Glomerular visceral epithelial cell (primary cell): ENCODE measurements at regions not wholly inside any gene's neighbourhood (a gene's known extent, or its start where the extent isn't known, plus 50 kb on each side); places are given as distances from the start of the nearest gene placed in this dataset.

Experiments
- DNase-seq: peaks from one replicate; pipeline ENCODE4 v3.0.0-alpha.2; 2016; ENCODE audit errors: extremely low spot score

DNA sequence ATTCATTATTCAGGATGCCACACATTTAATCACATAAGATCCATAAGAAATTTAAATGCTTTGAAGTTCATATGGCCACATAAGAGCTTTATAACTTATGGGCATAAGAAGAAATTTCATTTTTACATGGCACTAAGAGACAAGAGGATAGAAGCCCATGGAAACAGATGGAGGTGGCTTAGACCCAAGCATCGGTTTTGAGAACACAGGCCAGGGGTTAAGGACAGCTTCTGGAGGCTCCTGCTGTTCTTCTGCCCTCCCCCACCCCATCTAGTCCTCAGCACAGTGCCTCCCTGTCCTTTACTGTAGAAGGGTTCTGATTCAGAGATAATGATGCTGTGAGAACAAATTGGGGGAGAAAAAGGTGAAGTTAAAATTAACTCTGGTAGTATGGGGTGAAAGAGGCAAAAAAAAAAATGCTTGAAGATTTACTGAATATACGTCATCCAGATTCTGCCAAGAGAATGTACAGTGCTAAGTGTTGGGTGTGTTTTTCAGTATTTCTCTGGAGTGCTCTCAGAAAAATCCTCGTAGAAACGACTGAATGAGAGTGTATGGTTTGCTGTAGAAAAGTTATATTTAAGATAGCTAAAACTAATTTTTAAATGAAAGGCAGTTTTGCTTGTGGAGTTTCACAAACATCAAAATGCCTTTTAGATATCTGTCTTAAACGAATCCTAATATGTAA, 539.7 kb downstream of the QKI start:
- no peak for DNase-seq

DNA sequence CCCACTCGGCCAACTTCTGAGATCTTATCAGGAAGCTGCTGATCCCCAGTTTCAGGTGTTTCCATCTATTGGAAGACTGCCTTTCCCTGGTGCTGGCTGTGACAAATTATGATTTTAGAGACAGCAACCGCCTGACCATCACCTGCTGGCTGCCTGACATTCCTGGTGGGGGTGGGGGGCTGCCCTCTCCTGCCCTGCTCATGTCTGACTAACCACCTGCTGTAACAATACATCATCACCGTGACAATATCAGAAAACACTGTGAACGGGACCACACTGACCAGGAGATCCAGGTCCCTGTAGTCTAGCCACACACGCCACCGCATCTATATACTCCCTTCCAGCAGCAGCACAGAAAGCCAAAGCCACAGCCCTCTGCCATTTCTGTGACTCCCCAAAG, 537.5 kb downstream of the QKI start:
- DNase-seq = peak; percentile 6

DNA sequence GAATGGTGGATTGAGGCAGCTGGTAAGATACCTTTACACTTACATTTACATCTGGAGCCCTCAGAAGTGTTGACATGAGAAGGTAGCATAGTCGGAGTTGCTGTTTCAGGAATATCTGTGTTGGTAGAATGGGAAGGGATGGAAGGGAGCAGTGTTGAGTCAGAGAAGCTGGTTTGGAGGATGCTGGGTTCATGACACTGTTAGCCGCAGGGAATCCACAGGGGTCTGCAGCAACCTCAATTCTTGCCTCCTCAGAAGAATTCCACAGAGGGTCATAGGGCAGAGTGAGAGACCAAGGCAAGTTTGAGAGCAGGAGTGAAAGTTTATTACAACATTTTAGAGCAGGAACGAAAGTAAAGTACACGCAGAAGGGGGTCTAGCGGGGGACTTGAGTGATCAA, 536.8 kb downstream of the QKI start:
- no peak for DNase-seq

DNA sequence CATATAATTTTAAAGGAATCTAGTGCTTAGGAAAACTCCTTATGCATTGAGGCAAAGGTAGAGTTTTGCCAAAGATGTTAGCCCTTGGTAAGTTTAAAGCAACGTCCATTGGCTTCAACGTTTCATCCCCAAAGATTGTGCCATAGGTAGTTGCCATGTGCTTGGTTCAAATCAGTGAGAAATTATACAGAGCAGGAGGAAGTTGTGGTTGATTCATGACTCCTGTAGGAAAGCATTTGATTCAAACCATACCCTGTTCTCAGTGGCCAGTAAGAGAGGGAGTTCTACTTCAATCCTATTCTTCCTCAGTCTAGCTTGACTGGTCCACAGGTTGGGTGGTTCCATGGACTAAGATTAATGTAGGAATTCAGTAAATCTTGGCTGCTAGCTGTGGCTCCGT, 535.6 kb downstream of the QKI start:
- peak; percentile 3 for DNase-seq

DNA sequence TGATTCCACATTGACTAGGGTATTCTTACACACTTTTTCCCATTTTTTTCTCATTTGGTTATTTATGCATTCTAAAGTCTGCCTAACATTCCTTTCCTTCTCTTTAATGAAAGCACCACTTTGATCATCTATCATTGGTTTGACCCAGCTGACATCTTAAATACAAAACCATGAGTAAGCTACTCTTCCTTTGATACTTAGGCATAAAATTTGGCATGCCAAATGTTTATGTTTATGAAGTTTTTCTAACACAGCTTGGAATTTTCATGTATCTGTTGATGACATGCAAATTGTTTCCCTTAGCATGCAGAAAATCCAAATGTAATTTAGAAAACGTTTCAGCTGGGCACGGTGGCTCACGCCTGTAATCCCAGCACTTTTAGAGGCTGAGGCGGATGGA, 534.9 kb downstream of the QKI start:
- DNase-seq = no peak

DNA sequence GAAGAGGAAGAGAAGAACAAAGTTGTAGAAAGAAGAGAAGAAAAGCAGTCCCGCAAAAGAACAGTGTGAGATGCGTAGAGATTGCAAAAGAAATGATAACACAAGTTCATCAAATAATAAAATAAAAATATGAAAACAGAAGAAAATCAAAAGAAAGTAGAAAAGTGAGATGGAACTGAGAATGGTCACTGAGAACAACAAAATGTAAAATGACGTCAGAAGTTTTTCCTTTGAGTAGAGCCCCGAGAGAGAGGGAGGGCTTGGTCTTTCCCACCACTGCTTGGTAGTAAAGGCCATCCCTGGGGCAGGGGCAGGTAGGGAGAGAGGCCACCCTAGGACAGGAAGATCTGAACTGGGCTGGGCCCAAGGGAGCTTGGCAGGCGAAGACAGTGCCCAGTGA, 533.7 kb downstream of the QKI start:
- DNase-seq = no peak

DNA sequence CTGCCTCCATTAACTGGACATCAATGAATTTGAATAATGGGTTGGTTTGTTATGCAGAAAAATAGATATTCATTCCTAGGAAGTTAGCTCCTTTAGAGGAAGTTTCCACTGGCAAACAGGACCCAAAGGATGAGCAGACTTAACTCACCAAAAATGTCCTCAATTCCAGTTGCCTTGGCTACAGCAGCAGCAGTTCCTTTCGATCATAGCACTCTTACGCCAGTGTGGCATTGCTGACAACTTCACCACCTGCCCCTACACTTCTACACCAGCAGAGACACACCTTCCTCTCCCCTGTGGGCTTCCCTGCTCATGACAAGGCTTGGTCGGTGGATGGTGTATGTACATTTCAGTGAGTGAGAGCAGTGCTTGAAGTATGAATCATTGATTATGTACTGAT, 532.8 kb downstream of the QKI start:
- no peak for DNase-seq

DNA sequence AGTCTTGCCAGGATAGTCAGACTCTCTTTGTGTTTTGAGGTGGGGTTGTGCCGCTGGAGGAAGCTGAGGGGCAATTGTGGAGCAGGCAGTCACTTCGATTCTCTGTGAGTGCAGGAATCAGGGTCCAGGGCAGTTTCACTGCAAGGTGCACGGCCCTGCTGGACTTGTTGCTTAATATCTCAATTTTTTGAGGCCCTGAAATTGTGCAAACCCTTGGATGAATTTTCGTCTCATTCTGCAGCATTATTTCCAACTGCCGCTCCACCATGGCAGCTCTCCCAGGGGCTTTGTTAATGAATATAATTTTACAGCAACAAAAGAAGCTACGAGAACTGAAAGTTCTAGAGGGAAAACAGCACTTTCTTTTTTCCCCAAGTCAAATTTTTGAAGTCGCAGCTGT, 531.9 kb downstream of the QKI start:
- DNase-seq = no peak

DNA sequence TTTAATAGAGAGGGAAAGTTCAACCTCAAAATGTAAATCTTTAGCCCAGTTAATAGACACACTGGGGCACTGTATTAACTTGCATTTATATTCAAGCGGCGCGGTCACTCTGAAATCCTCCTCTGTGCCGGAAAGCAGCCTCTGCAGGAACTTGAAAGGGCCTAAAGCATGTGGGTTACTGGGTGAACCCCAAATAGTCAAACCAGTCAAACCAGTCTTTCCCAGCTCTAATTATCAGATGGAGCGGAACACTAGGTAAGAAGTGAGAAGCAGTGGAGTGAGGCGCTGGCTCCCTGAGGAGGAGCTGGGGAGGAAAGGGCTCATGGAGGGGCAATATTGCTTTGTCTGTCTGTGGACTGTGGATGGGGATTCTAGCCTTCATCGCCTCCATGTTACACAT, 531.3 kb downstream of the QKI start:
- DNase-seq = no peak

DNA sequence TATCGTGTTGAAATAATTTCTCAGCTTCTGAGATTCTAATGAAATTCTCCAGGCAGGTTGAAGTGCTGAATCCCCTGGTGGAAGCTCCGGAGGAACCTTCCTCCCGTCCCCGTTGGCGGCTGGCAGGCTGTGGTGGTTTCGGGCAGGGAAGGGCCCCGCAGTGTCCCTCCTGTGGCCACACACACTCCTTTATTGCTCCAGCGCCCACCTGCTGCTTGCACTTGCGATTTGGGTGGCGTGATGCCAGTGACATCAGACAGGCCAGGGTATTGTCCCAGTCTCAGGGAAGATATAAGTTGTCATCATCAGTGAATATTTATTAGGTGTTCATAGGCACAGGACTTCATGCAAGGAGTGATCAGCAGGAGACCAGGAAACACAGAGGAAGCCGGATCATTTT, 530.4 kb downstream of the QKI start:
- no peak for DNase-seq

DNA sequence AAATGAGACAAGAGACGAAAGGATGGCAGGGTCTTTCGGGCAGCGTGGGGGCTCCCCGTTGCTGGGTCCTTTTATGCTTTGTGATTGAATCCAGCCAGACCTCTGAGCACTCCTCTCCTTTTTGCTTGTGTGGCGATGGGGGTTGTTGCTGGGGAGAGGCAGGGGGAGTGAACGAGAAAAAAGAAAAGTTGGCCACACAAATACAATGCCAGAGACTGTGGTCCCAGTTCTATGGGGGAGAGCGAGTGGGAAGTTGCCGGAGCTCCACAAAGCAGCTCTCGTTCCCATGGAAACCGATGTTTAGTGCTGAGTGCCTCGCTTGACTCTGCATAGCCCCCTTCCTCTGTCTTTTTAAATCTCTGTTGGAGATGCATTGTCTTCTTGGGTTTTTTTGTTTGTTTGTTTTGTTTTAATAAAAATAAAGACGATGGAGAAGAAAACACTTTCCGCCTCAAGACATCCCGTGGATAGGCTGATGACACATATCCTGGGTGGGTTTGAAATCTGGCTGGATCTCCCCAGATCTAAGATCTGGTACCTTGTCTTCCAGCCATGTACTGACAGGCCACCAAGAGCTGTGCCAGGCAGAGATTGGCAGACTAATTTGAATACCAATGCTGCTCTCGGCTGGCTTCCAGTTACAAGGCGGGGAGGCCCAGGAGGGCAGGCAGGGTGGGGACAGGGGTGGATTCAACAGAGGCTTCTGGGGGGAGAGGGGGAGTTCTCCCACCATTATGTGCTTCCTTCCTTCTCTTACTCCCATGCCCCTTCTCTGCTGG, 529.3 kb downstream of the QKI start:
- no peak for DNase-seq

DNA sequence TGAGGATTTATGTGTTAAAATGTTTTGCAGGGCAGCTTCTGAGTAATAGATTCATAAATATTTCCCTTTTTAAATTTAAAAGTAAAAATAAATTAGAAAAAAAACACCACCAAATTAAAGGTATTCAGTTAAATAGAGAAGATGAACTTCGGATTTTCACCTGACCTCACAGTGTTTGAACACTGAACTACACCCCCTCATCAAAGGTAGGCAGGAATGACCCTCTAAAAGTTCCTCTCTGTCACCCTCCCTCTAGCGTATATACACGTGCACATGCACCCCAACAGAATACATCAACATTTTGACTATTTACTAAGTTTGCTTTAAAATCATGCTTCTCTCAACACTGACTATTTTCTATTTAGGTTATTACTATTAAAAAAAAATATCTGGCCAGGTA, 528.3 kb downstream of the QKI start:
- no peak for DNase-seq

DNA sequence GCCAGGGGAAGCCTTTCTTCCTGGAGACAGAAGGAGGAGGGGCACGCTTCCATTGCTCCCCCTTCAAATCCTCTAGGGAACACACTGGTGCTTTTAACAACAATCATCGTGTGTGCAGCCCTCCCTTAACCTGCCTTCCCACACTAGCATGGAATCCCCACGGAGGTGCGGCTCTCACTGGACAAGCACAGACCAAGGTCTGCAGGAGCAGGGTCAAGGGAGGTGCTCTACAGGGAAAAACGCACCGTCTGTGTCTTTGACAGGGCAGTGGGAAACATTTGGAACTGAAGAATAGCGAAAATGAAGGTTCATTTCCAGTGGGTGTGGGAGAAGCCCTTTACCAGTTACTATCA, 527.1 kb downstream of the QKI start:
- DNase-seq = no peak

DNA sequence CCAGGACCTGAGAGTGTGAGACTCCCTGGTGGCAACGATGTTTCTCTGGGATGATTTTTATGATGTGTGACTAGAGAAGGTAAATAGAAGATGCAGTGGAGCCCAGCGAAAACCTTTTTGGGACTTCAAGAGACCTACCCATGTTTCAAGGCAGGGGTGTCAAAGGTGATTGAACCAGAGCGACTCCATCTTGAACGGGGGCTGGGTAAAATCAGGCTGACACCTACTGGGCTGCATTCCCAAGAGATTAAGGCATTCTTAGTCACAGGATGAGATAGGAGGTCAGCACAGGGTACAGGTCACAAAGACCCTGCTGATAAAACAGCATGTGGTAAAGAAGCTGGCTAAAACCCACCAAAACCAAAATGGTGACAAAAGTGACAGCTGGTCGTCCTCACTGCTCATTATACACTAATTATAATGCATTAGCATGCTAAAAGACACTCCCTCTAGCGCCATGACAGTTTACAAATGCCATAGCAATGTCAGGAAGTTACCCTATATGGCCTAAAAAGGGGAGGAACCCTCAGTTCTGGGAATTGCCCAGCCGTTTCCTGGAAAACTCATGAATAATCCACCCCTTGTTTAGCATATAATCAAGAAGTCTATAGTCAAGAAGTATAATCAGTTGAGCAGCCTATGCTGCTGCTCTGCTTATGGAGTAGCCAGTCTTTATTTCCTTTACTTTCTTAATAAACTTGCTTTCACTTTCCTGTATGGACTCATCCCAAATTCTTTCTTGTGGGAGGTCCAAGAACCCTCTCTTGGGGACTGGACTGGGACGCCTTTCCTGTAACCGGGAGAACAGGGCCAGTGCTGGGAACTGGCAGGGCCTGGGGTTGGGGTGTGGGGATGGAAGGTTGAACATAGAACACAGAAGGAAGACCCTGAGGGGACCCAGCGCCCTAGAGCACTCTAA, 526.4 kb downstream of the QKI start:
- DNase-seq = no peak

DNA sequence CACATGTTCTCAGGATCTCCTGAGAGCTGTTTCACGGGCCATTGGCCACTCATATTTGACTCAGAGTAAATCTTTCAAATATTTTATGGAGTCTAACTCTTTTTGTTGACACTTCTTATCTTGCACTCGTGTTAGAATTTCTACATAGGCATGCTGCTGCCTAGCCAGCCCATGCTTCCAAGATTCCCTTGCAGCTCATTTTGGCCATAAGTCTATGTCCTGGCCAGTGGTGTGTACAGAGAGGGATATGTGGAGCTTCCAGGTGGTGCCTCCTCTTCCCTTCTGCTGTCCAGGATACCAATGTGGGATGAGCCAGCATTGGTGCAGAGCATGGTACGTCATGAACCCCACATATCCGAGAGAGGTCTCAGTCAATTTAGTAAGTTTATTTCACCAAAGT, 522.6 kb downstream of the QKI start:
- no peak for DNase-seq

DNA sequence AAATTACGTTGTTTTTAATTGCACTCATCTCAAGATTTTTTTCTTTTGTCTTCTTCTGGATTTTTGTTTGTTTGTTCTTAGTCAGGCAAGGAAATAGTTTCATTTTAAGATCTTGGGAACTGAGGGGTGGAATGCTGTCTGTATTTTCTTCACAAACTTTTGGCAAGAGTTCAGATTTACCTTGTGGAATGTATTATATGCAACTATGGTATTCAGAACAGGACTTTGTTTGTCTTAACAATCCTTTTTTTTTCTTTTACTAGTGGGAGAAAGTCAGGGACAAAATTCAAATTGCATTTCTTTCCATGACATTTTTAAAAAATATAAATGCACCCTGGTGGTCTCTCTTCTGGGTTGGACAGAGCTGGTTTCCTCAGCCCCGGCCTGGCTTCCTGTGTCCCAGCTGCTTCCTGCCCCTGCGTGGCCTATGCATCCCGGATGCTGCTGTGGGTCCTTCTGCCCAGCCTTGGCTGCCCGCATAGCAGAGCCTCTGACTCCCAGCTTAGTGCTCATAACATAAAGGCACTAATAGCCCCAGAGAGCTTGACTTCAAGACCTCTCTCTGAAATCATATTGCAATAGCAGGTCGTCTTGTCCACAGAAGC, 520.7 kb downstream of the QKI start:
- no peak for DNase-seq

DNA sequence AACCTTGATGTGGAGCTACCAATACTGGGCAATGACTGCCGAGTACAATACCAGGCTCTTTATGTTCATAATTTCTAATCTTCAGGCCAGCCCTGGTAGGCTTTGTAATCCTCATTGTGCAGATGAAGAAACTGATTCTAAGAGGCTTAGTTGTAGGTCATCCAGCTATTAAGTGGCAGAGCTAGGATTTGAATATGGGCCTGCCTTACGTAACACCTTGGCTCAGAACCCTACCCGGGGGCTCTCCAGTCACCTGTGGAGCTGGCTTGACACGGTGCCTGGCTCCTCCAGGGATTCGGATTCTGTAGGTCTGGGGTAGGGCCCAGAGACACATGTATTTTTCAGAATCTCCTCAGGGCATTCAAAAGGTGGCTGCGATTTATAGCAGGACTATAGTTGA, 515.5 kb downstream of the QKI start:
- no peak for DNase-seq

DNA sequence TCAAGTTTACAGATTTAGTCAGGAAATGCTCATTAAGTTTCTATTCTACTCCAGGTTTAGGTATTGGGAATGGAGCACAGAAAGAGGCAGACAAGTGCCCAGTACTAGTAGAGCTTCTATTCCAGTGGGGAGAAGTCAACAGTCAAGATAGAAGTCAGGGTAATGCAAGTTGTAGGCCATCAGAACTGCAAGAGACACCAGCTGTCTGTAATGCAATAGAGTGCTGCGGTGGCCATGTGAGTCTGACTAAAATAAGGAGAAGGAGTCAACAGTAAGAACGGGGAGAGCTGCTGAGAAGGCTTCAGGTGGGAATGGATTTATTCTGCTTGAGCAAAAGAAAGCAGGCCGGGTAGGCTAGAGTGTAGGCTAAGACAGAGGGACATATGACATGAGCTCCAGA, 515.0 kb downstream of the QKI start:
- DNase-seq = no peak

DNA sequence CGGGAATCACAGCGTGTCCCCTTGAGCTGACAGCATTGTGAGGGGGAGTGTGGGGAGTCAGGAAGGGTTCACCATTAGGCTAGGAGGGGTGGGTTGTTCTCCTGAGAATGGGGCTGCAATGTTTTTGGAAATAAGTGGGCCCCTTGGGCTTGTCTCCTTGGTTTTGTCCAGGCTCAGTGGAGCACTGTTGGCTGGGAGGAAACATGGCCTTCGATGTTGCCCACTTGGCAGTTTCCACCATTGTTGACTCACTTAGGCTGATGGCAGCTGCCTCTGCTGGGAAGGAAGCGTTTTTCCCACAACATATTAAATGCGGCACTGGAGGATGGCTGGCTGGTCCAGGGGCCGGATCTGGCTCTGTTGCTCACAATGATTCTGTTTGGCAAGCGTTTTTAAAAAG, 512.1 kb downstream of the QKI start:
- DNase-seq = no peak

DNA sequence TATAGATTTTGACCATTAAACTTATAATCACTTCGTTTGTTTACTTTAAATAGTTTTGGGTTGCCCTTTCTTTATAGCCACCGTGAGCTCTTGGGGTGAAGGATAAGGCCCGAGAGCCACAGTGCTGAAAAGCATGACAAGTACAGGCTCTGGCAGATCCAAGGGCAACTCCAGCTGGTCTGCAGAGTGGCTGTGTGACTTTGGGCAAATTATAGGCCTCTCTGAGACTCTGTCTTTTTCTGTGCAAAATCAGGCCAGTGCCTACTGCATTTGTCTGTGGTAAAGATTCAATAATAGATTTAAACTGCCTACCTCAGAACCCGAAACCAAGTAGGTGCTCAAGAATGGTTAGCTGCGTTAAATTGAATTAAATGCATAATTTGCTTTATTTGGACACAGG, 511.3 kb downstream of the QKI start:
- DNase-seq = no peak

DNA sequence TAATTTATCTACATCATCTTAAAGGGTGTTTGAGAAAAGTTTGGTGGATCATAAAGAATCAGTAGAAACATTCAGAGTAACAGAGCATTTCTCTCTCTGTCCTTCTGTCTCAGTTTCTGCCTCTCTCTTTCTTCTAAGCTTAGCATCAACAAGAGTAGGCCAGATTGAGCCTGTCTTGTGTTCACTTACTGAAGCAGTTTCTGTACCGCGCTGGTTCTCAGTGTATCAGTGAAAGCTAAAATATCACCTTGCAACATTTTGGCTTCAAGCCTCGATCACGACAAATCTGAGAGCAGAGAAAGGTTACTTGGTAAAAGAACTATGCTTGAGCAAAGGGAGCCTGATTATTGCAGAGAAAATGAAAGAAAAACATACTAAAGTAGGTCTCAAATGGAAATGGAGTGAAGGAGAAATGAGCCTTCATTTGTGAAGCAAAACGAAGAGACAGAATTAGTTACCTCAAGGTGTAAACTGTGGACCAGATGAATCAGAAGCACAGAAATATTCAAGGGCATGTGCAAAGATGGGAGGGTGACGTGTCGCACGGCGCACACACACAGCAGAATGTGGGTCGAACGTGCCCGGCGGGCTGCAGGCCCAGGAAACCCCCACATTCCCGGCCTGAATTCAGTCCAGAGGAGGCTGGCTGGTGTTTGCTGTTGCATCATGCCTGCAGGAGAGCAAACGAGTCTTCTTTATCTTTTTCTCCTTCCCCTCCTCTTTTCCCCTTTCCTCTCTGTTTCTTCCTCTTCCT, 509.3 kb downstream of the QKI start:
- no peak for DNase-seq

DNA sequence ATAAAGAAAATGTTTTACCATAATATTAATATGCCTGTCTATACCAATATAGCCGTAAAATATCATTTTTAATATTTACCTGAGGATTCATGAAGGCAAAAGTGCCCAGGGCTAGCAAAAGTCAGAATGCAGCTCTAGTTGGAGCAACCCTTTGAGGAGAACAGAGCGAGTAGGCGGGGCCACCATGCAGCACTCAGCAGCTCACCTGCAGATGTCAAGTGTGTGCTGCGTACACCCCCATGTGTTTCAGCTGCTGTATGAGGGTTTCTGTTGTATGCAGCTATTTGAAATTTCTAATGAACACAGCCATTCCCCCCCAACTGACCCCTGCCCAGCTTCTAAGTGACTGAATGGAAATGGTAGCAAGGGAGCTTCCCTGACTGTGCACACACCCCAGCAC, 508.0 kb downstream of the QKI start:
- DNase-seq = no peak
